ENCODE measurements at regions not wholly inside any gene's neighbourhood (a gene's known extent, or its start where the extent isn't known, plus 50 kb on each side); places are given as distances from the start of the nearest gene placed in this dataset.

DNA sequence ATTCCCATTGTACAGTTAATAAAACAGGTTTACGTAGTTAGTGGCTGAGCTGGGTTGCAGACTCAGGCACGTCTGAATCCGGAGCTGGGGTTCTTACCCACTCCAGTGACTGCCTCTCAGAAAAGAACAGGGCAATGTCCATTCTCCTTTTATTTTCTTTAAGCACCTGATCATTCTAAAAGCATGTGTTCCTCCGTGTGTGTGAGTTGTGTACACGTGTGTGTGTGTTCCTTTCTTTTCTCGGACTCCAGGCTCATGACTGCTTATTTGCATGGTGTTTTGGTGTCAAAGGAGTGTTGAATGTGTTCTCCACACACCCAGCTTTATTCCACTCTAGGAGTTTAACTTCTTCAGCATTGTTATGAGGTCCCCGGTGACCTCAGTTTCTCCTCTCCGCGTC lies 260.1 kb downstream of the SNX10 start:
- TF ChIP-seq, protein P1, sequence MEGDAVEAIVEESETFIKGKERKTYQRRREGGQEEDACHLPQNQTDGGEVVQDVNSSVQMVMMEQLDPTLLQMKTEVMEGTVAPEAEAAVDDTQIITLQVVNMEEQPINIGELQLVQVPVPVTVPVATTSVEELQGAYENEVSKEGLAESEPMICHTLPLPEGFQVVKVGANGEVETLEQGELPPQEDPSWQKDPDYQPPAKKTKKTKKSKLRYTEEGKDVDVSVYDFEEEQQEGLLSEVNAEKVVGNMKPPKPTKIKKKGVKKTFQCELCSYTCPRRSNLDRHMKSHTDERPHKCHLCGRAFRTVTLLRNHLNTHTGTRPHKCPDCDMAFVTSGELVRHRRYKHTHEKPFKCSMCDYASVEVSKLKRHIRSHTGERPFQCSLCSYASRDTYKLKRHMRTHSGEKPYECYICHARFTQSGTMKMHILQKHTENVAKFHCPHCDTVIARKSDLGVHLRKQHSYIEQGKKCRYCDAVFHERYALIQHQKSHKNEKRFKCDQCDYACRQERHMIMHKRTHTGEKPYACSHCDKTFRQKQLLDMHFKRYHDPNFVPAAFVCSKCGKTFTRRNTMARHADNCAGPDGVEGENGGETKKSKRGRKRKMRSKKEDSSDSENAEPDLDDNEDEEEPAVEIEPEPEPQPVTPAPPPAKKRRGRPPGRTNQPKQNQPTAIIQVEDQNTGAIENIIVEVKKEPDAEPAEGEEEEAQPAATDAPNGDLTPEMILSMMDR (IDR thresholded peaks at IDR 0.05) = no peak
- TF ChIP-seq POLR2AphosphoS5 (IDR thresholded peaks at IDR 0.05) = no peak
- TF ChIP-seq EP300 (IDR thresholded peaks at IDR 0.05) = no peak

Data from stomach (tissue), 4 donors.